Neuronal stem cell (in vitro differentiated cells): ENCODE measurements at regions not wholly inside any gene's neighbourhood (a gene's known extent, or its start where the extent isn't known, plus 50 kb on each side); places are given as distances from the start of the nearest gene placed in this dataset.

Source experiments
- DNase-seq: peaks from one replicate; pipeline ENCODE4 v3.0.0-alpha.2; 2013; ENCODE audit warnings: low spot score
- H2AFZ ChIP-seq: one replicate; pipeline ENCODE4 v1.6.1; 2013; ENCODE audit warnings: mild to moderate bottlenecking, low read length, inconsistent platforms
- H2AK5ac ChIP-seq: 2 replicates; pipeline ENCODE4 v1.6.1; 2013; ENCODE audit warnings: low read depth, mild to moderate bottlenecking, inconsistent platforms, low read length, moderate library complexity, mixed read lengths
- H2BK120ac ChIP-seq: 2 replicates; pipeline ENCODE4 v1.6.1; 2013; ENCODE audit warnings: low read depth, mild to moderate bottlenecking, inconsistent platforms, low read length, moderate library complexity, mixed read lengths
- H2BK12ac ChIP-seq: one replicate; pipeline ENCODE4 v1.6.1; 2013; ENCODE audit warnings: low read length, inconsistent platforms
- H2BK15ac ChIP-seq: 2 replicates; pipeline ENCODE4 v1.6.1; 2013; ENCODE audit warnings: mild to moderate bottlenecking, low read length, inconsistent platforms, mixed read lengths
- H2BK5ac ChIP-seq: one replicate; pipeline ENCODE4 v1.6.1; 2013; ENCODE audit warnings: inconsistent platforms, mild to moderate bottlenecking, low read length, moderate library complexity
- H3K14ac ChIP-seq: one replicate; pipeline ENCODE4 v1.6.1; 2013; ENCODE audit warnings: low read length, inconsistent platforms
- H3K18ac ChIP-seq: 2 replicates; pipeline ENCODE4 v1.6.1; 2013; ENCODE audit warnings: low read length, inconsistent platforms
- H3K23ac ChIP-seq: 2 replicates; pipeline ENCODE4 v1.6.1; 2013; ENCODE audit warnings: low read depth, mild to moderate bottlenecking, mixed read lengths, low read length, inconsistent platforms; ENCODE audit not compliant: poor library complexity
- H3K27ac ChIP-seq: replicated peaks from 3 replicates; pipeline ENCODE4 v1.5.1; 2013; ENCODE audit warnings: low read length, inconsistent platforms
- H3K27me3 ChIP-seq, 3 experiments: 2 replicates each; pipeline ENCODE4 v1.6.1; 2013; ENCODE audit warnings: low read length in 3 of 3, mild to moderate bottlenecking in 2 of 3, inconsistent platforms in 1 of 3, low read depth in 1 of 3, mixed read lengths in 1 of 3, moderate library complexity in 1 of 3; ENCODE audit not compliant: control insufficient read depth in 3 of 3, insufficient read depth in 3 of 3
- H3K36me3 ChIP-seq, 2 donors: replicated peaks in 1 of 2; 2 replicates each; pipeline ENCODE4 v1.6.1; 2013; ENCODE audit warnings: low read length in 2 of 2; ENCODE audit not compliant: control insufficient read depth in 2 of 2, insufficient read depth in 2 of 2
- H3K4ac ChIP-seq: 2 replicates; pipeline ENCODE4 v1.6.1; 2013; ENCODE audit warnings: inconsistent platforms, mild to moderate bottlenecking, low read length, moderate library complexity
- H3K4me1 ChIP-seq, 2 donors: 1 replicate in 1 of 2; 2 replicates in 1 of 2; pipeline ENCODE4 v1.6.1; 2013; ENCODE audit warnings: low read length in 2 of 2, low read depth in 1 of 2; ENCODE audit not compliant: control insufficient read depth in 2 of 2, insufficient read depth in 1 of 2
- H3K4me2 ChIP-seq: one replicate; pipeline ENCODE4 v1.6.1; 2013; ENCODE audit warnings: mild to moderate bottlenecking, low read length, inconsistent platforms; ENCODE audit not compliant: insufficient read depth, poor library complexity, severe bottlenecking
- H3K4me3 ChIP-seq, 2 donors: 2 replicates each; pipeline ENCODE4 v1.5.1; 2013; ENCODE audit warnings: low read length in 2 of 2, mild to moderate bottlenecking in 2 of 2, inconsistent platforms in 1 of 2, moderate library complexity in 1 of 2
- H3K79me1 ChIP-seq: one replicate; pipeline ENCODE4 v1.6.1; 2013; ENCODE audit warnings: low read depth, mild to moderate bottlenecking, inconsistent platforms, low read length, moderate library complexity
- H3K9ac ChIP-seq: one replicate; pipeline ENCODE4 v1.6.1; 2013; ENCODE audit warnings: mild to moderate bottlenecking, low read depth, low read length, inconsistent platforms; ENCODE audit not compliant: poor library complexity
- H3K9me3 ChIP-seq, 2 donors: replicated peaks in 1 of 2; 2 replicates each; pipeline versions ENCODE3 to v1.6.1; 2013; ENCODE audit warnings: low read length in 2 of 2, mild to moderate bottlenecking in 2 of 2, inconsistent platforms in 1 of 2, low read depth in 1 of 2, mixed read lengths in 1 of 2, moderate library complexity in 1 of 2; ENCODE audit not compliant: control insufficient read depth in 2 of 2, insufficient read depth in 1 of 2
- H4K8ac ChIP-seq: one replicate; pipeline ENCODE4 v1.6.1; 2013; ENCODE audit warnings: low read depth, mild to moderate bottlenecking, inconsistent platforms, low read length, moderate library complexity
- H4K91ac ChIP-seq: one replicate; pipeline ENCODE4 v1.6.1; 2013; ENCODE audit warnings: low read length, low read depth, mild to moderate bottlenecking, inconsistent platforms; ENCODE audit not compliant: poor library complexity
- WGBS, 2 donors: extraction: QIAGEN DNeasy Blood & Tissue Kit; methylation state at CpG; one replicate each; pipeline ENCODE4 v1.1.7; 2013; ENCODE audit warnings: missing lambda C conversion rate in 2 of 2, mixed read lengths in 1 of 2; ENCODE audit not compliant: insufficient read length in 2 of 2, insufficient replicate concordance in 1 of 2; ENCODE audit errors: extremely low coverage in 2 of 2; 5-methylcytosine and 5-hydroxymethylcytosine counted together

GRCh38 chr1:193553564-193553963 is 367.2 kb upstream of the B3GALT2 start:
- no peak for DNase-seq
- no peak overlapping the region for H3K4me3 ChIP-seq
- no peaks in the 10 kb centered on the region for H3K4me1 ChIP-seq
- H4K8ac ChIP-seq, result no peak overlapping the region
- H3K23ac ChIP-seq, result no peak overlapping the region
- no peak overlapping the region for H2AFZ ChIP-seq
- H3K18ac ChIP-seq, result no peak overlapping the region
- H3K79me1 ChIP-seq, result no peaks in the 10 kb centered on the region
- H2BK15ac ChIP-seq, result no peak overlapping the region
- no peaks in the 10 kb centered on the region for H3K9me3 ChIP-seq
- H3K4ac ChIP-seq, result no peak overlapping the region
- H2BK120ac ChIP-seq, result no peak overlapping the region
- no peak overlapping the region for H4K91ac ChIP-seq
- no peak overlapping the region for H3K14ac ChIP-seq
- H3K4me2 ChIP-seq, result no peak overlapping the region
- no peak overlapping the region for H3K9ac ChIP-seq
- no peaks in the 10 kb centered on the region for H3K27me3 ChIP-seq
- no peaks in the 10 kb centered on the region for H3K36me3 ChIP-seq
- WGBS, 2 donors, result no CpG with 5 or more reads among the region's 2 CpGs
- H3K27ac ChIP-seq, result no peak overlapping the region
- H2AK5ac ChIP-seq, result no peak overlapping the region
- H2BK12ac ChIP-seq, result no peak overlapping the region
- no peak overlapping the region for H2BK5ac ChIP-seq

DNA sequence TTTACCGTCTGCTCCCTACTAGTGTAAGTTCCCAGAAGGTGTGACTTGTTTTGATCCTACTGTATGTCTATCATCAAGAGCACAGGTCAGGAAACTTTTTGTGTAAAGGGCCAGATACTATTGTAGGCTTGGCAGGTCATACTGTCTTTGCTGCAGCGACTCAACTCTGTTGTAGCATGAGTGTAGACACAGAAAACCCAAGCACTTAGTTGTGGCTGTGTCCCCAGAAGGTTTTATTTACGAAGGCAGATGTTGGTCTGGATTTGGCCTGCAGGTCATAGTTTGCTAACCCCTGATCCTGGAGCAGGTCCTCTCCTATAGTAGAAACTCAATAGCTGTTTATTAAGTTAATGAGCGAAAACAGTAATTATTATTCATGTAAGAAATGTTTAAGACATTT is 365.9 kb upstream of the B3GALT2 start:
- no peak overlapping the region for H3K27ac ChIP-seq
- no peak overlapping the region for H3K4ac ChIP-seq
- H4K8ac ChIP-seq, result no peak overlapping the region
- WGBS, 2 donors, result no CpG with 5 or more reads among the region's 4 CpGs
- no peak overlapping the region for H2BK5ac ChIP-seq
- no peak overlapping the region for H3K4me3 ChIP-seq
- no peaks in the 10 kb centered on the region for H3K79me1 ChIP-seq
- H4K91ac ChIP-seq, result no peak overlapping the region
- DNase-seq, result no peak
- no peak overlapping the region for H2BK12ac ChIP-seq
- peak overlapping the region; percentile 25 for H2AFZ ChIP-seq
- no peak overlapping the region for H2AK5ac ChIP-seq
- H2BK15ac ChIP-seq, result no peak overlapping the region
- no peaks in the 10 kb centered on the region for H3K36me3 ChIP-seq
- no peak overlapping the region for H3K23ac ChIP-seq
- H3K4me2 ChIP-seq, result no peak overlapping the region
- no peak overlapping the region for H3K18ac ChIP-seq
- no peaks in the 10 kb centered on the region for H3K9me3 ChIP-seq
- no peak overlapping the region for H3K9ac ChIP-seq
- H3K27me3 ChIP-seq, result no peaks in the 10 kb centered on the region
- no peak overlapping the region for H2BK120ac ChIP-seq
- H3K4me1 ChIP-seq, result no peaks in the 10 kb centered on the region
- no peak overlapping the region for H3K14ac ChIP-seq

DNA sequence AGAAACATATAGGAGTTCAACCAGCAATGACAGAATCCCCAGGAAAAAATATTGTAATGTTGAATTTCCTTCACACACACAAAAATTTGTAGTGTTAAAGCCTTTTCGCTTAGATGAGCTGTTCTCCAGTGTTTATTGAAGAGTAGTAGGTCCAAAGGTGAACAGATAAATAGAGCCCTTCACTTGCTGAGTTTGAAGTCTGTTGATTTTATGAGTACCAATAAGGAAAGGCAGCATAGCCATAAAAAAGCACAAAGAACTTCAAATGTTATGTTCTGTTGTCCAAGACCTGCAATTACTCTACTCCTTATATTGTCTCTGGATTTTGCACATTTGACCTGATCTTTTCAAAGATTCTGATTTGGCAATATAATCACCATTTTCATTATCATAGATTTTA is 362.7 kb upstream of the B3GALT2 start:
- H2BK15ac ChIP-seq, result no peak overlapping the region
- no peak overlapping the region for H3K4me3 ChIP-seq
- H3K23ac ChIP-seq, result no peak overlapping the region
- no peaks in the 10 kb centered on the region for H3K4me1 ChIP-seq
- H2BK5ac ChIP-seq, result no peak overlapping the region
- H3K4me2 ChIP-seq, result no peak overlapping the region
- H2BK120ac ChIP-seq, result no peak overlapping the region
- WGBS, 2 donors, result no CpG with 5 or more reads among the region's 1 CpG
- no peak overlapping the region for H2AK5ac ChIP-seq
- no peak overlapping the region for H4K8ac ChIP-seq
- no peak overlapping the region for H3K27ac ChIP-seq
- H4K91ac ChIP-seq, result no peak overlapping the region
- no peak overlapping the region for H3K4ac ChIP-seq
- no peak overlapping the region for H3K9ac ChIP-seq
- no peak overlapping the region for H3K18ac ChIP-seq
- no peaks in the 10 kb centered on the region for H3K36me3 ChIP-seq
- no peak overlapping the region for H3K14ac ChIP-seq
- no peak overlapping the region for H2BK12ac ChIP-seq
- no peak for DNase-seq
- H3K79me1 ChIP-seq, result no peaks in the 10 kb centered on the region
- no peaks in the 10 kb centered on the region for H3K27me3 ChIP-seq
- H3K9me3 ChIP-seq, result no peaks in the 10 kb centered on the region
- peak overlapping the region; percentile 36 for H2AFZ ChIP-seq

GRCh38 chr1:193545171-193545570 is 358.8 kb upstream of the B3GALT2 start:
- no peak overlapping the region for H2AK5ac ChIP-seq
- H4K8ac ChIP-seq, result no peak overlapping the region
- no peak overlapping the region for H2BK12ac ChIP-seq
- H3K14ac ChIP-seq, result no peak overlapping the region
- no peak overlapping the region for H3K18ac ChIP-seq
- H2BK120ac ChIP-seq, result no peak overlapping the region
- no peaks in the 10 kb centered on the region for H3K79me1 ChIP-seq
- no peak overlapping the region for H3K27ac ChIP-seq
- no peak overlapping the region for H3K9ac ChIP-seq
- H3K4me1 ChIP-seq, result no peaks in the 10 kb centered on the region
- H3K23ac ChIP-seq, result no peak overlapping the region
- no peak overlapping the region for H2BK5ac ChIP-seq
- no peak overlapping the region for H3K4me3 ChIP-seq
- no peak overlapping the region for H2AFZ ChIP-seq
- H2BK15ac ChIP-seq, result no peak overlapping the region
- H3K27me3 ChIP-seq, result no peaks in the 10 kb centered on the region
- no peak overlapping the region for H3K4ac ChIP-seq
- no peak overlapping the region for H4K91ac ChIP-seq
- no peak overlapping the region for H3K4me2 ChIP-seq
- no peaks in the 10 kb centered on the region for H3K9me3 ChIP-seq
- no peak for DNase-seq
- WGBS, 2 donors, result no CpG with 5 or more reads among the region's 2 CpGs
- H3K36me3 ChIP-seq, result no peaks in the 10 kb centered on the region
